IMR-90 (cell line): ENCODE measurements at regions not wholly inside any gene's neighbourhood (a gene's known extent, or its start where the extent isn't known, plus 50 kb on each side); places are given as distances from the start of the nearest gene placed in this dataset.

ENCODE experiments used
- MXI1 ChIP-seq: IDR thresholded peaks from 2 replicates; pipeline ENCODE4 v1.6.1; 2012; ENCODE audit warnings: low read depth, mild to moderate bottlenecking, low read length, moderate library complexity, borderline replicate concordance
- POLR2A ChIP-seq: IDR thresholded peaks from 2 replicates; pipeline ENCODE4 v1.6.1; 2012; ENCODE audit warnings: mild to moderate bottlenecking, low read depth, low read length
- RCOR1 ChIP-seq: IDR thresholded peaks from 2 replicates; pipeline ENCODE4 v1.6.1; 2012; ENCODE audit warnings: mild to moderate bottlenecking, low read length, improper control_type of control experiment; ENCODE audit not compliant: insufficient replicate concordance
- TF ChIP-seq, protein P1 (sequence below): conservative IDR thresholded peaks from 2 replicates; pipeline ENCODE4 v1.5.1; 2012; ENCODE audit warnings: mild to moderate bottlenecking, low read depth, low read length, improper control_type of control experiment
- TF ChIP-seq, protein P2 (sequence below): fragments of 150-350 bp; IDR thresholded peaks from 2 replicates; pipeline ENCODE4 v1.6.1; 2016; ENCODE audit warnings: low read depth, mild to moderate bottlenecking, low read length, moderate library complexity, borderline replicate concordance

DNA sequence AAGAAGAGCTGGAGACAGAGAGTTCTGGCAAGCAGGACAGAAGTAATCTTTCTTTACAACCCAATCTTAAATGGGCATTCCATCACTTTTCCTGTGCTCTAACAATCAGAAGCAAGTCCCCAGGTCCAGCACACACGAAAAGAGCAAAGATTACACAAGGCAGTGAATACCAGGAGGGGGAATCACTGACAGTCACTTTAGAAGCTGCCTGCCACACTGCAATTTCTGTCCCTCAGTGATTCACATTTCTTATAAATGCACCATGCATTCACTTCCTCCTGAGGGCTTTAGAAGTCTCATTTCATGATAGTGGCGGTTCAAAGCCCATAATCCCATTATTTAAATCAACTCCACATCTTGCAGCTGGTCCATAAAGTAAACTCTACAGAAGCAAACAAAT is 362.5 kb downstream of the POM121L12 start:
- TF ChIP-seq, protein P1, sequence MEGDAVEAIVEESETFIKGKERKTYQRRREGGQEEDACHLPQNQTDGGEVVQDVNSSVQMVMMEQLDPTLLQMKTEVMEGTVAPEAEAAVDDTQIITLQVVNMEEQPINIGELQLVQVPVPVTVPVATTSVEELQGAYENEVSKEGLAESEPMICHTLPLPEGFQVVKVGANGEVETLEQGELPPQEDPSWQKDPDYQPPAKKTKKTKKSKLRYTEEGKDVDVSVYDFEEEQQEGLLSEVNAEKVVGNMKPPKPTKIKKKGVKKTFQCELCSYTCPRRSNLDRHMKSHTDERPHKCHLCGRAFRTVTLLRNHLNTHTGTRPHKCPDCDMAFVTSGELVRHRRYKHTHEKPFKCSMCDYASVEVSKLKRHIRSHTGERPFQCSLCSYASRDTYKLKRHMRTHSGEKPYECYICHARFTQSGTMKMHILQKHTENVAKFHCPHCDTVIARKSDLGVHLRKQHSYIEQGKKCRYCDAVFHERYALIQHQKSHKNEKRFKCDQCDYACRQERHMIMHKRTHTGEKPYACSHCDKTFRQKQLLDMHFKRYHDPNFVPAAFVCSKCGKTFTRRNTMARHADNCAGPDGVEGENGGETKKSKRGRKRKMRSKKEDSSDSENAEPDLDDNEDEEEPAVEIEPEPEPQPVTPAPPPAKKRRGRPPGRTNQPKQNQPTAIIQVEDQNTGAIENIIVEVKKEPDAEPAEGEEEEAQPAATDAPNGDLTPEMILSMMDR: no peak
- no peak for TF ChIP-seq POLR2A
- TF ChIP-seq RCOR1: no peak
- TF ChIP-seq, protein P2, sequence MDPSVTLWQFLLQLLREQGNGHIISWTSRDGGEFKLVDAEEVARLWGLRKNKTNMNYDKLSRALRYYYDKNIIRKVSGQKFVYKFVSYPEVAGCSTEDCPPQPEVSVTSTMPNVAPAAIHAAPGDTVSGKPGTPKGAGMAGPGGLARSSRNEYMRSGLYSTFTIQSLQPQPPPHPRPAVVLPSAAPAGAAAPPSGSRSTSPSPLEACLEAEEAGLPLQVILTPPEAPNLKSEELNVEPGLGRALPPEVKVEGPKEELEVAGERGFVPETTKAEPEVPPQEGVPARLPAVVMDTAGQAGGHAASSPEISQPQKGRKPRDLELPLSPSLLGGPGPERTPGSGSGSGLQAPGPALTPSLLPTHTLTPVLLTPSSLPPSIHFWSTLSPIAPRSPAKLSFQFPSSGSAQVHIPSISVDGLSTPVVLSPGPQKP: no peak
- no peak for TF ChIP-seq MXI1
